ENCODE measurements at regions not wholly inside any gene's neighbourhood (a gene's known extent, or its start where the extent isn't known, plus 50 kb on each side); places are given as distances from the start of the nearest gene placed in this dataset.

DNA sequence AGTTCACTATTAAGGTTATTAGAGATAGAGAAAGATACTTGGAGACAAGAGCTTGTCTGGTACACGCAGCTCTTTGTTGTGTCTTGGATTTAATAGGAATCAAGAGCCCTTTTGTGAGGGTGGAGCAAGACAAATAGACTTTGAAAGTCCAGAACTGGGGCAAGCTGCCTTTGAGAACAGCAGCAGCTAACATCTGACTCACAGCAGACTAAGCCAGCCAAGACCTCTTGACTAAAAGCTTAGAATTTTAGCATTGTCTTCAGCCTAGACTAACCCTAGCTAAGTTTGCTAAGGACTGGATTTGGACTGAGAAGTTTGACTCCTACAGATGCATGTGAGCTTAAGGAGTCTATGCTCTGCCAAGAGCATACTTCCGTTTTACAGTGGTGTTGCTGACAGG is 201.9 kb upstream of the RBM19 start:
- WGBS (ENCODE audit: insufficient coverage, low coverage, missing lambda C conversion rate): 0% methylated on average over 2 of the region's 2 CpGs

More for the DNA sequence above, 201.9 kb upstream of the RBM19 start:
- ChIA-PET CTCF (ENCODE audit: low intra/inter-chr PET ratio) (no interaction called here), POLR2A (interaction anchor here (0.6 kb wide), 1 partner anchor 1374 kb away, joined by 4 read pairs; no protein-coding TSS in a partner anchor)
- intact Hi-C loops (cut with micrococcal nuclease) (loop anchor here (10.0 kb wide), 1 partner anchor 307 kb away; no protein-coding TSS in a partner anchor), in situ Hi-C loops (cut with MboI) (no loop called here)
- no peak overlapping the region for H3K4me3 ChIP-seq
- no peaks in the 10 kb centered on the region; a peak in 3 of 5 replicates for H3K27me3 ChIP-seq (ENCODE audit: control insufficient read depth in 2 of 2, insufficient read depth in 2 of 2, low read length in 2 of 2)
- H3K4me2 ChIP-seq (ENCODE audit: insufficient read depth, low read length): no peak overlapping the region
- no peak for TF ChIP-seq CREBBP (IDR thresholded peaks at IDR 0.05; ENCODE audit: low read depth, low read length)
- TF ChIP-seq PRMT5 (CRISPR knock-in tag; IDR thresholded peaks at IDR 0.05): no peak
- TF ChIP-seq TAF9B (IDR thresholded peaks at IDR 0.05; ENCODE audit: partially characterized antibody): no peak
- TF ChIP-seq, protein P1, sequence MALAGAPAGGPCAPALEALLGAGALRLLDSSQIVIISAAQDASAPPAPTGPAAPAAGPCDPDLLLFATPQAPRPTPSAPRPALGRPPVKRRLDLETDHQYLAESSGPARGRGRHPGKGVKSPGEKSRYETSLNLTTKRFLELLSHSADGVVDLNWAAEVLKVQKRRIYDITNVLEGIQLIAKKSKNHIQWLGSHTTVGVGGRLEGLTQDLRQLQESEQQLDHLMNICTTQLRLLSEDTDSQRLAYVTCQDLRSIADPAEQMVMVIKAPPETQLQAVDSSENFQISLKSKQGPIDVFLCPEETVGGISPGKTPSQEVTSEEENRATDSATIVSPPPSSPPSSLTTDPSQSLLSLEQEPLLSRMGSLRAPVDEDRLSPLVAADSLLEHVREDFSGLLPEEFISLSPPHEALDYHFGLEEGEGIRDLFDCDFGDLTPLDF (CRISPR knock-in tag; IDR thresholded peaks at IDR 0.05): no peak
- no peak for TF ChIP-seq ZFPM2 (CRISPR knock-in tag; IDR thresholded peaks at IDR 0.05)
- no peak for TF ChIP-seq HDAC3 (IDR thresholded peaks at IDR 0.05; ENCODE audit: borderline replicate concordance, partially characterized antibody)
- TF ChIP-seq RBM17 (IDR thresholded peaks at IDR 0.05; ENCODE audit: borderline replicate concordance, low read depth, low read length): no peak
- TF ChIP-seq TGIF2 (CRISPR knock-in tag; IDR thresholded peaks at IDR 0.05): no peak
- no peak for TF ChIP-seq E2F3 (CRISPR knock-in tag; IDR thresholded peaks at IDR 0.05)
- no peak for TF ChIP-seq ZNF146 (CRISPR knock-in tag; IDR thresholded peaks at IDR 0.05; ENCODE audit: unreplicated experiment)
- TF ChIP-seq ELF2 (CRISPR knock-in tag; IDR thresholded peaks at IDR 0.05): no peak
- no peak for TF ChIP-seq TCFL5 (CRISPR knock-in tag; conservative IDR thresholded peaks at IDR 0.05)
- no peak for TF ChIP-seq POLR2H (tag; IDR thresholded peaks at IDR 0.05; ENCODE audit: low read depth)
- TF ChIP-seq CSDE1 (IDR thresholded peaks at IDR 0.05): no peak
- TF ChIP-seq, protein P2, sequence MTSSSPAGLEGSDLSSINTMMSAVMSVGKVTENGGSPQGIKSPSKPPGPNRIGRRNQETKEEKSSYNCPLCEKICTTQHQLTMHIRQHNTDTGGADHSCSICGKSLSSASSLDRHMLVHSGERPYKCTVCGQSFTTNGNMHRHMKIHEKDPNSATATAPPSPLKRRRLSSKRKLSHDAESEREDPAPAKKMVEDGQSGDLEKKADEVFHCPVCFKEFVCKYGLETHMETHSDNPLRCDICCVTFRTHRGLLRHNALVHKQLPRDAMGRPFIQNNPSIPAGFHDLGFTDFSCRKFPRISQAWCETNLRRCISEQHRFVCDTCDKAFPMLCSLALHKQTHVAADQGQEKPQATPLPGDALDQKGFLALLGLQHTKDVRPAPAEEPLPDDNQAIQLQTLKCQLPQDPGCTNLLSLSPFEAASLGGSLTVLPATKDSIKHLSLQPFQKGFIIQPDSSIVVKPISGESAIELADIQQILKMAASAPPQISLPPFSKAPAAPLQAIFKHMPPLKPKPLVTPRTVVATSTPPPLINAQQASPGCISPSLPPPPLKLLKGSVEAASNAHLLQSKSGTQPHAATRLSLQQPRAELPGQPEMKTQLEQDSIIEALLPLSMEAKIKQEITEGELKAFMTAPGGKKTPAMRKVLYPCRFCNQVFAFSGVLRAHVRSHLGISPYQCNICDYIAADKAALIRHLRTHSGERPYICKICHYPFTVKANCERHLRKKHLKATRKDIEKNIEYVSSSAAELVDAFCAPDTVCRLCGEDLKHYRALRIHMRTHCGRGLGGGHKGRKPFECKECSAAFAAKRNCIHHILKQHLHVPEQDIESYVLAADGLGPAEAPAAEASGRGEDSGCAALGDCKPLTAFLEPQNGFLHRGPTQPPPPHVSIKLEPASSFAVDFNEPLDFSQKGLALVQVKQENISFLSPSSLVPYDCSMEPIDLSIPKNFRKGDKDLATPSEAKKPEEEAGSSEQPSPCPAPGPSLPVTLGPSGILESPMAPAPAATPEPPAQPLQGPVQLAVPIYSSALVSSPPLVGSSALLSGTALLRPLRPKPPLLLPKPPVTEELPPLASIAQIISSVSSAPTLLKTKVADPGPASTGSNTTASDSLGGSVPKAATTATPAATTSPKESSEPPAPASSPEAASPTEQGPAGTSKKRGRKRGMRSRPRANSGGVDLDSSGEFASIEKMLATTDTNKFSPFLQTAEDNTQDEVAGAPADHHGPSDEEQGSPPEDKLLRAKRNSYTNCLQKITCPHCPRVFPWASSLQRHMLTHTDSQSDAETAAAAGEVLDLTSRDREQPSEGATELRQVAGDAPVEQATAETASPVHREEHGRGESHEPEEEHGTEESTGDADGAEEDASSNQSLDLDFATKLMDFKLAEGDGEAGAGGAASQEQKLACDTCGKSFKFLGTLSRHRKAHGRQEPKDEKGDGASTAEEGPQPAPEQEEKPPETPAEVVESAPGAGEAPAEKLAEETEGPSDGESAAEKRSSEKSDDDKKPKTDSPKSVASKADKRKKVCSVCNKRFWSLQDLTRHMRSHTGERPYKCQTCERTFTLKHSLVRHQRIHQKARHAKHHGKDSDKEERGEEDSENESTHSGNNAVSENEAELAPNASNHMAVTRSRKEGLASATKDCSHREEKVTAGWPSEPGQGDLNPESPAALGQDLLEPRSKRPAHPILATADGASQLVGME (CRISPR knock-in tag; IDR thresholded peaks at IDR 0.05): no peak
- no peaks in the 10 kb centered on the region for H3K4me1 ChIP-seq (replicated peaks in 1 of 2; ENCODE audit: control insufficient read depth in 2 of 2, insufficient read depth in 2 of 2, low read length in 2 of 2)
- no peaks in the 10 kb centered on the region for H3K36me3 ChIP-seq (ENCODE audit: control insufficient read depth, insufficient read depth, low read length)
- DNase-seq (ENCODE audit: extremely low read depth in 1 of 4, low spot score in 3 of 4): no peak
- H3K9me1 ChIP-seq (ENCODE audit: control insufficient read depth, insufficient read depth, low read length): no peaks in the 10 kb centered on the region
- H3K9ac ChIP-seq (ENCODE audit: insufficient read depth in 1 of 2, low read depth in 2 of 2, low read length in 2 of 2): no peak overlapping the region
- H2AFZ ChIP-seq (ENCODE audit: low read depth, low read length): no peak overlapping the region
- FAIRE-seq: no peak
- H3K79me2 ChIP-seq (ENCODE audit: control insufficient read depth, insufficient read depth, low read length): no peaks in the 10 kb centered on the region
- ATAC-seq: no peak
- no peaks in the 10 kb centered on the region; the same call in 1 of the 2 replicates for H4K20me1 ChIP-seq (replicated peaks; ENCODE audit: control insufficient read depth, insufficient read depth, low read length)
- H3K9me3 ChIP-seq (replicated peaks; ENCODE audit: control insufficient read depth, insufficient read depth, low read depth, low read length): no peaks in the 10 kb centered on the region
- no TSS peak for BruUV-seq (replicated peaks)
- no peak overlapping the region for H3K27ac ChIP-seq (ENCODE audit: extremely low read depth, low read depth, low read length)
